GM19351 (cell line): ENCODE measurements at regions not wholly inside any gene's neighbourhood (a gene's known extent, or its start where the extent isn't known, plus 50 kb on each side); places are given as distances from the start of the nearest gene placed in this dataset.
A peak's percentile ranks its signal among the peaks of the same experiment; 100 is the strongest.

Experiments
- ATAC-seq: cut with Tn5 transposase; IDR thresholded peaks from one replicate; pipeline ENCODE4 v1.9.1; 2021; ENCODE audit warnings: mild to moderate bottlenecking, moderate library complexity; ENCODE audit not compliant: unreplicated experiment

DNA sequence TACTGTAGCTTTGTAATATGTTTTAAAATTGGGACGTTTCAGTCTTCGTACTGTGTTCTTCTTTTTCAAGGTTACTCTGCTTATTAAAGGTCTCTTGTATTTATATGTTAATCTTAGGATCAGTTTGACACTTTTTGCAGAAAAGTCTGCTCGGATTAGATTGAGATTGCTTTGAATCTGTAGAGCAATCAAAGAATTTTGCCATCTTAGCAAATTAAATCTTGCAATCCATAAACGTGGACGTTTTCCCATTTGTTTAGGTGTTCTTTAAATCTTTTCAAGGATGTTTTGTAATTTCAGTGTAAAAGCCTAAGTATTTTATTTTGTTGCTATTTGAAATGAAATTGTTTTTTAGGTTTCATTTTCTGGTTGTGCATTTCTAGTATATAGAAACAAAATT is 78.0 kb upstream of the GTSF1L start:
- no peak for ATAC-seq

DNA sequence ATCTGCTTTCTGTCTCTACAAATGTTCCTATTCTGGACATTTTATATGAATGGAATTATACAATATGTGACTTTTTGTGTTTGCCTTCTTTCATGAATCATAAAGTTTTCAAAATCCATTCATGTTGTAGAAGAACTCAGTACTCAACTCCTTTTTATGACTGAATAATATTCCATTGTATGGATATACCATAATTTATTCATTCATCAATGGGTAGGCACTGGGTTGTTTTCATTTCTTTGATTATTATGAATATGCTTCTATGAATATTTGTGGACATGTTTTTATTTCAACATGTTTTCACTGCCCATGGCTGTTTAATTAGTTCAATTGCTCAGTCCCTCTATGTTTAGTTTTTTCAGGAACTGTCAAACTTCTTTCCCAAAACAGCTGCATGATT is 76.5 kb upstream of the GTSF1L start:
- ATAC-seq, result no peak

- ATAC-seq, result no peak
Measured at GRCh38 chr20:43800186-43800585, 73.4 kb upstream of the GTSF1L start.

DNA sequence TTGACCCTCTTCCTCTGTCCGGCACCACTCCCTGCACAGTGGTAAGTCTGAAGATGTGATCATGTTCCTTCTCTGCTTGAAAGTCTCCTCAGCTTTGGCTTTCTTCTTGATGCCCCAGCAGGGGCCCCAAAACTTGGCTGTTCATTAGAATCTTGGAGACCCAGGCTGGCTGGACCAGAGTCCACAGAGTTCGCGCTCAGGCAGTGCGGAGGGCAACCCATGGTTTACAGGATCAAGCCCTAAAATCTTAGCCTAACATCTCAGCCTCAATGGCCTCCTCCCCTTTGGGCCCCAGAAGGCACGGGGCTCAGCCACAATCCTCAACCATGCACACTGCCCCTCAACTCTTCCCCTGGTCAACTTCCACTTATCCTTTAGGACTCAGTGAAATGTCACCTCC is 72.9 kb upstream of the GTSF1L start:
- ATAC-seq, result no peak

GRCh38 chr20:43799150-43799711 is 72.4 kb upstream of the GTSF1L start:
- peak; percentile 51 for ATAC-seq

DNA sequence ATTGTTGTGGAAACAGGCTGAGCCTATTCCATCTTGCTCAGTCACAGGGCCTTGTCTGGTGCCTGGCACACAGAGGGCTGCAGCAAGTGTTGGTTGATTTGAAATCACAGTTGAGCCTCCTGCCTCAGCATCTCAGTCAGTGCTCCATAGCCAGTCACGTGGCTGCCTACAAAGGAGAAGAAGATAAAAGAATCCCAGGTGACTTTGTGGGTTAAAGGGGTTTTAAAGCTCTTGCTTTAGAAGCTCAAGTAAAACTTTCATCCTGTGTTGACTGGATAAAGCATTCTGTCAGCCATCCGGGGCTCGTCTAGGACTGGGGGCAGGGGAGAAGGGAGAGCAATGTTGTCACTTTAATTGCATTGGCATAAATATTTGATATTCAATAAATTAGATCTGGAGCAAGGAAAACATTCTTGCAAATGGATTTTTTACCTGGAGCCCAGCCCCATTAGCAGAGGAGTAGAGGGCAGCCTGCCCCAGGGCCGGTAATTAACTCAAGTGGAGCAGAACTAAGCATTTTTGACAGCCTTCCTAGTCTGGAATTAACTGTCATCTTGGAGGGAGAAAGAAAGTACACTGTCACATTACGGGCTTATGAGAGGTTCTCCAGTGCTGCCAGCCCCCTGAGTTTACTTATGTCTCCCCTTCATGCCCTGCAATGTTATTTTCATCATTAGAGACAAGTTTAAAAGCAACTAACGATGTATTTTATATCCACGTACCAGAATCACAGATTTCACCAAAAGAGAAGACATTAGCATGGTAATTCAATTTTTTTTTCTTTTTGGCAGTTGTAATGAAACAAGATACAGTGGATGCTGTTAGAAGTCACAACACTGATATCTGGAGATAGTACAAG is 71.7 kb upstream of the GTSF1L start:
- ATAC-seq, result no peak

DNA sequence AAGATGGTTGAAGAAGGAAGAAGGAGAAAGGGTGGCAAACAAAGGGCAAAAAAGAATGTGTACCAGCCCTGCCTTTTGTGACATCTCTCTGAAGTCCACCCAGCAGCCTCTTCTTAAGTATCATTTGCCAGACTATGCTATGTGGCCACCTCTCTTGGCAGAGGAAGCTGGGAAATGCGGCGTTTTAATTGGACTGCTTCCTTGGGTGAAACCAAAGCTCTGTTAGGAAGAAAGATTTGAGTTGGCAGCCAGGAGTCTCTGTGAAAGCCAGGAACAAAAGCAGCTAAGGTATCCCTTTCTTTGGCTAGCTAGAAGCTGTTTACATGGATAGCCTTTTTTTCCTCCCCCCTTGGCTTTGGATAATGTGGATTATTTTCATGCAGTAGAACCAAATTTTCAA is 67.5 kb upstream of the GTSF1L start:
- ATAC-seq, result no peak

DNA sequence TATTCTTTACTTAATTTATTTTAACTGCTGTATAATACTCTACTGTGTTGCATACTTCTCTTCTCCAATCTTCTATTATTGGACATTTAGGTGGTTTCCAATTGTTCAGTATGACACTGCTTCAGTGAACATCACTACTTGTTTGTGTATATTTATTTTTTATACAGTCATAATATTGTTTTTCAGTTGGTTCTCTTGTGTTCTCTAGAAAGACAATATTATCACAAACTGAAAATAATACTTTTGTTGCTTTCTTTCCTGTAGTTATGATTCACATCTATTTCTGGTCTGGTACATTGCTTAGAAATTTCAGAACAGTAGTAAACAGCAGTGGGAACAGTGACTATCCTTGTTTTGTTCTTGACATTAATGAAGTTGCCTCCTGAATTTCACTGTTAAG is 62.8 kb upstream of the GTSF1L start:
- ATAC-seq, result peak; percentile 71

DNA sequence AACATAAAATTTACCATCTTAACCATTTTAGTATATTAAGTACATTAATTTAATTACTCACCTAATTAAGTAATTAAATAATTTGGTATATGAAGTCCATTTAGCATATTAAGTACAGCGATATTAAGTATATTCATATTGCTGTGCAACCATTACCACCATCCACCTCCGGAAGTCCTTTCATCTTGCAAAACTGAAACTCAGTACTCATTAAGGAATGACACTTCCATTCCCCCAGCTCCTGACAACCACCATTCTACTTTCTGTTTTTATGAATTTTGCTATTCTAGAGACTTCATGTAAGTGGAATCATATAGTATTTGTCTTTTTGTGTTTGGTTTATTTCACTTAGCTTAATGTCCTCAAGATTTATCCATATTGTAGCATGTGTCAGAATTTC is 61.1 kb upstream of the GTSF1L start:
- no peak for ATAC-seq

DNA sequence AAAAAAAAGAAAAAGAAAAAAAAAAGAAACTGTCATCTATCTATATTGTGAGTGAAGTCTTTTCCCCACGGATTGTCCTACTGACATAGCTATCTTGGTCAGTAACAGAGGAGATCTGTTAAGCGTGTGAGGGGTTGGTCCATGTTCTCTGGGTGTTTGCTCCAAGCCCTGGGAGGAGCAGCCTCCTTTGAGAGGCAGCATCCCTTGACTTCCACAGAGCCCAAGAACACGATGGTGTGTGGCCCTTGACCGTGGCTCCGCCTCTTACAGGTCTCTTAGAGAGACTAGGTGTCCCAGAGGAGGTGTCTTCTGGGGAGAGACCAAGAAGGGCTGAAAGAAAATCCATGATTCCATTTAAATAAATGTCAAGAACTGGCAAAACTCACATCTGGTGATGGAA is 60.1 kb upstream of the GTSF1L start:
- no peak for ATAC-seq

GRCh38 chr20:43781215-43781614 is 54.4 kb upstream of the GTSF1L start:
- no peak for ATAC-seq

DNA sequence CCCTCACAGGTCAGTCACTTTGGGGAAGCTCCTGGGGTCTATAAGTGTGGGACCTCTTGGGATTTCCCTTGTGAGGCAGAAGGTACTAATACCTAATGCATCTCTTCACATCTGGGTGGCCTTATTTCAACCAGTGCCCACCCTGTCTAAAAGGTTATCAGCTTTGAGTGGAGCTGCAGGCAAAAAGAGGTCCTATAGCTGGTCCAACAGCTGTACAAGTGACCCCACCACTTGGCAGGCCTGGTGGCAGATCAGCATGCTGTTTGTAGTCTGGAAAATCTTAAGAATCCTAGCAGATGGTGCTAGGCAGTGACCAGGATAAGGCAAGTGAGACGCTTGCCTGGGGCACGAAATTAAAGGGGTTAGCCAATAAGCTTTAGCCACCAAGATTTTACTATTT is 51.6 kb upstream of the GTSF1L start:
- ATAC-seq, result no peak

GRCh38 chr20:43776691-43777090 is 49.9 kb upstream of the GTSF1L start:
- no peak for ATAC-seq
